CD4-positive, alpha-beta T cell (primary cell): ENCODE measurements at regions not wholly inside any gene's neighbourhood (a gene's known extent, or its start where the extent isn't known, plus 50 kb on each side); places are given as distances from the start of the nearest gene placed in this dataset.

ENCODE experiments used
- ATAC-seq: fragments of 200-7000 bp; cut with Tn5 transposase; one replicate; pipeline ENCODE4 v1.10.0; 2022; ENCODE audit warnings: mild to moderate bottlenecking; ENCODE audit not compliant: poor library complexity
- CTCF ChIA-PET: fragments of 350-600 bp; sonication (Branson Sonifier 250); formaldehyde crosslinking; loops from one replicate; lab custom pipeline; 2021; ENCODE audit warnings: antibody characterized with exemption, inconsistent platforms; lab: Charles Lee
- POLR2A ChIA-PET: fragments of 350-600 bp; sonication (Branson Sonifier 250); formaldehyde crosslinking; loops from one replicate; lab custom pipeline; 2021; ENCODE audit warnings: antibody characterized with exemption, inconsistent platforms; lab: Charles Lee
- DNase-seq, 14 experiments: peaks; one replicate each; pipeline ENCODE4 v3.0.0-alpha.2; 2013 to 2020; ENCODE audit warnings: mixed read lengths in 2 of 14
- H3K27ac ChIP-seq, 2 donors: one replicate each; pipeline versions ENCODE4 v1.5.1 to v1.7.0; 2013; ENCODE audit warnings: low read length in 2 of 2, low read depth in 1 of 2, mild to moderate bottlenecking in 1 of 2
- H3K27me3 ChIP-seq, 2 experiments: 1 replicate in 1 of 2; 2 replicates in 1 of 2; pipeline versions ENCODE4 v1.6.1 to v1.7.0; 2013; ENCODE audit warnings: low read length in 2 of 2, control low read depth in 1 of 2, mild to moderate bottlenecking in 1 of 2, moderate library complexity in 1 of 2; ENCODE audit not compliant: insufficient read depth in 2 of 2, control insufficient read depth in 1 of 2
- H3K36me3 ChIP-seq: one replicate; pipeline ENCODE4 v1.6.1; 2013; ENCODE audit warnings: low read length, control low read depth; ENCODE audit not compliant: insufficient read depth
- H3K4me1 ChIP-seq: one replicate; pipeline ENCODE4 v1.6.1; 2013; ENCODE audit warnings: low read length, control low read depth; ENCODE audit not compliant: insufficient read depth
- H3K4me3 ChIP-seq: one replicate; pipeline ENCODE4 v1.5.1; 2013; ENCODE audit warnings: mild to moderate bottlenecking, low read length, moderate library complexity
- H3K9me3 ChIP-seq, 2 experiments: 1 replicate in 1 of 2; 2 replicates in 1 of 2; pipeline versions ENCODE4 v1.6.1 to v1.7.0; 2013; ENCODE audit warnings: low read length in 2 of 2, mild to moderate bottlenecking in 2 of 2, control low read depth in 1 of 2, moderate library complexity in 1 of 2; ENCODE audit not compliant: control insufficient read depth in 1 of 2, insufficient read depth in 1 of 2
- H3K27ac Mint-ChIP-seq: one replicate; pipeline ENCODE4 v1.8.0; 2020; ENCODE audit warnings: mixed read lengths
- H3K27me3 Mint-ChIP-seq: one replicate; pipeline ENCODE4 v1.8.0; 2021; ENCODE audit warnings: mixed read lengths
- H3K36me3 Mint-ChIP-seq: one replicate; pipeline ENCODE4 v1.8.0; 2021; ENCODE audit warnings: low read depth, mixed read lengths
- H3K4me1 Mint-ChIP-seq: one replicate; pipeline ENCODE4 v1.8.0; 2021; ENCODE audit warnings: low read depth, mixed read lengths
- H3K4me3 Mint-ChIP-seq: one replicate; pipeline ENCODE4 v1.8.0; 2020; ENCODE audit warnings: mild to moderate bottlenecking, mixed read lengths
- H3K9me3 Mint-ChIP-seq: one replicate; pipeline ENCODE4 v1.8.0; 2020; ENCODE audit warnings: mixed read lengths
- CTCF ChIP-seq: fragments of 200-600 bp; IDR thresholded peaks from one replicate; pipeline ENCODE4 v1.8.0; 2022; ENCODE audit warnings: antibody characterized with exemption, mild to moderate bottlenecking
- intact Hi-C, 2 experiments: fragments of 100-400 bp; cut with DNase I in 1 of 2; cut with micrococcal nuclease in 1 of 2; formaldehyde crosslinking; loops; one replicate each; pipeline versions ENCODE4 v1.15.1 to v1.9.0; 2023 to 2025; cut with DNase I, micrococcal nuclease

- Mint-ChIP-seq H3K27ac (no peak overlapping the region), H3K27me3 (peaks cover 5% of the 10 kb centered on the region), H3K4me3 (no peak overlapping the region), H3K36me3 (no peaks in the 10 kb centered on the region), H3K9me3 (peaks cover 2% of the 10 kb centered on the region), H3K4me1 (no peaks in the 10 kb centered on the region)
- ChIA-PET POLR2A (no interaction called here), CTCF (no interaction called here)
- H3K9me3 ChIP-seq: no peaks in the 10 kb centered on the region
- H3K27me3 ChIP-seq: no peaks in the 10 kb centered on the region
- no peak for TF ChIP-seq CTCF
- H3K4me1 ChIP-seq: no peaks in the 10 kb centered on the region
- no peak overlapping the region for H3K4me3 ChIP-seq
- DNase-seq (no peak), ATAC-seq (no peak)
- no peaks in the 10 kb centered on the region for H3K36me3 ChIP-seq
- no peak overlapping the region for H3K27ac ChIP-seq
- intact Hi-C loops: no loop called here
Measured at GRCh38 chr10:16314259-16314658, 122.6 kb upstream of the PTER start.

GRCh38 chr10:16316733-16317390 is 119.9 kb upstream of the PTER start:
- DNase-seq (no peak), ATAC-seq (no peak)
- no peaks in the 10 kb centered on the region for H3K27me3 ChIP-seq
- H3K36me3 ChIP-seq: no peaks in the 10 kb centered on the region
- H3K36me3 Mint-ChIP-seq: no peaks in the 10 kb centered on the region
- no peaks in the 10 kb centered on the region for H3K4me1 Mint-ChIP-seq
- H3K9me3 Mint-ChIP-seq: no peaks in the 10 kb centered on the region
- H3K27ac Mint-ChIP-seq: no peak overlapping the region
- peaks cover 17% of the 10 kb centered on the region for H3K27me3 Mint-ChIP-seq
- intact Hi-C loops: no loop called here
- H3K4me3 ChIP-seq: no peak overlapping the region
- TF ChIP-seq CTCF: no peak
- CTCF ChIA-PET: no interaction called here
- POLR2A ChIA-PET: no interaction called here
- H3K9me3 ChIP-seq: no peaks in the 10 kb centered on the region
- H3K4me3 Mint-ChIP-seq: no peak overlapping the region
- H3K4me1 ChIP-seq: no peaks in the 10 kb centered on the region
- H3K27ac ChIP-seq: no peak overlapping the region

GRCh38 chr10:16341637-16342036 is 95.2 kb upstream of the PTER start:
- CTCF ChIA-PET: no interaction called here
- POLR2A ChIA-PET: no interaction called here
- H3K36me3 Mint-ChIP-seq: no peaks in the 10 kb centered on the region
- intact Hi-C loops: no loop called here
- no peak for DNase-seq
- Histone ChIP-seq H3K27me3 (no peaks in the 10 kb centered on the region), H3K9me3 (no peaks in the 10 kb centered on the region), H3K4me3 (no peak overlapping the region), H3K4me1 (no peaks in the 10 kb centered on the region), H3K27ac (no peak overlapping the region), H3K36me3 (no peaks in the 10 kb centered on the region)
- H3K4me3 Mint-ChIP-seq: no peak overlapping the region
- H3K27me3 Mint-ChIP-seq: no peaks in the 10 kb centered on the region
- no peaks in the 10 kb centered on the region for H3K4me1 Mint-ChIP-seq
- H3K27ac Mint-ChIP-seq: no peak overlapping the region
- ATAC-seq: no peak
- H3K9me3 Mint-ChIP-seq: no peaks in the 10 kb centered on the region
- TF ChIP-seq CTCF: no peak
